SHP77 (cell line): ENCODE measurements at regions not wholly inside any gene's neighbourhood (a gene's known extent, or its start where the extent isn't known, plus 50 kb on each side); places are given as distances from the start of the nearest gene placed in this dataset.

Experiments used
- DNase-seq, 2 experiments: peaks; one replicate each; lab custom pipeline; 2025; lab: John Stamatoyannopoulos, UW

DNA sequence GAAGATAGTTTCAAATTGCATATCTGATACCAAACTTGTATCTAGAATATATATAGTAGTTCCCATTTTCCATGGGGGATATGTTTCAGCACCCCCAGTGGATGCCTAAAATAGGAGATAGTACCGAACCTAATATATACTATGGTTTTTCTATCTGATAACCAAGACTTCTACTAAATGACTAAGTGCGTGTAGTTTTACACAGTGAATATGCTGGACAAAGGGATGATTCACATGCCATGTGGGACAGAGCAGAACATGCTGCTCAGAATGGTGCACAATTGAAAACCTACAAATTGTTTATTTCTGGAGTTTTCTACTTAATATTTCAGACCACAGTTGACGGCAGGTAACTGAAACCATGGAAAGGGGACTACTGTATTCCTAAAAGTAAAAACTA is 73.4 kb upstream of the TP63 start:
- no peak for DNase-seq

- no peak for DNase-seq
Observed at GRCh38 chr3:189561256-189561655, 69.9 kb upstream of the TP63 start.

DNA sequence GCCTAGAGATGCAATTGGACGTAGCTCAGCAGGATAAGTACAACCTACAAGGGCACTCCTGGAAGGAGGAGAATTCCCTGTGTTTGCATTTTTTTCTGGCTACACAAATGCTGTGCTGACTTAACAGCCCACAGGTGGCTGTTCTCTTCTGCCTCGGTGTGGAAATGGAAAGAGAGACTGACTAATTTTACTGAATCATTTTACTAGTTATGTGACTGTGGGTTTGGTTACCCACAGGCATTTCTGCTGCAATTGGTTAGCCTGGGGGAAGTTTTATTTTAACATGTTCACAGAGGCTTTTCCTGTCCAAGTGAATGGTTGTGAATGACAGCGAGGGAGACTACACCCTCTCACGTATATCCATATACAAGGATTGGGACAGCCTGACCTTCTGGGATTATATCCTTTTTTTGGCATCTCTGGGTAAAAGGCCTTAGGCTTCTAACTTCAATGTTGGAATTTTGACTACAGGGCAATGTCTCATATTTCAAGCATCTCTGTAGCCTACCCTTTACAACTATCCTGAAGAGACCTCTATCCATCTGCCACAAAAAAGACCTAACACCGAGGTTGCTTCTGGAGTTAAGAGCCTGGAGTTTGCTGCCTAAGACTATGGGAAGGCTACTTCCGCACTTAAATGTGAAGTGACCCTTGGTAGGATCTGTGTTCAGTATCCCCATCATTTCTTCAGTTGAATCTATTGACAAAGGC is 67.2 kb upstream of the TP63 start:
- DNase-seq: no peak

GRCh38 chr3:189566550-189567130 is 64.5 kb upstream of the TP63 start:
- no peak for DNase-seq

DNA sequence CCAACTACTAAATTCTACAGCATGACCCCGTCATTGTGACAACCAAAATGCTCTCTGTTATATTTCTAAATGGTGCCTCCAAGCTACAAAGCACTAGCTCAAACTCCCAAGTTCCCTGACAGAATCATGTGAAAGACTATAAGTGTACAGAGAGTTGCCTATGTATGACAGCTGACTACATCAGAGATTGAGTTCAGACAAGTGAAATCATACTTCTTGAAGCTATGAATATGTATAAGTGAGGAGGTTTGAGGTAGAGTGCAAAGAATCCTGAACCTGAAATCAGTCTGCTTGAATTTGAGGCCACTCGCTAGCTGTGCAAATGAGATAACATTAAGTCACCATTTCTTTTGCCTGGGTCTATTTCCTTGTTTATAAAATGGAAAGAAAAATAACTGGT is 63.9 kb upstream of the TP63 start:
- no peak for DNase-seq

- no peak for DNase-seq
Observed at GRCh38 chr3:189567766-189568420, 63.3 kb upstream of the TP63 start.

DNA sequence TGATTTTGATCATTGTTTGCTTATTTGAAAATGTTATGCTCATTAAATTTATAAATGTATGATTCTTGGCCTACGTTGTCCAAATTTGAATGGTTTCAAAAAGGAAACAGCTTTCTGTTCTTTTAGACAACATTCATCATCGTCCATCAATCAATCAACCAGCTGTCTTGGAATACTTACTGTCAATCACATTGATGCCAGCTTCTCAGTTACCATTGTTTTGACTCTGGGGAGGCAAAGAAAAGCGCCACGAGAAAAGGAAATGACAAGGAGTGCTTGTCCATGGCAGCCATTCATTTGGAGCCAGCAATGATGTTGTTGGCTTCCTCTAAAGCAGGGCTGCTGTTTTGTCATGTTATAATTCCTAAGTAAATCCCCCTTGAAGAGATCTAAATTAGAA is 62.2 kb upstream of the TP63 start:
- DNase-seq: no peak

DNA sequence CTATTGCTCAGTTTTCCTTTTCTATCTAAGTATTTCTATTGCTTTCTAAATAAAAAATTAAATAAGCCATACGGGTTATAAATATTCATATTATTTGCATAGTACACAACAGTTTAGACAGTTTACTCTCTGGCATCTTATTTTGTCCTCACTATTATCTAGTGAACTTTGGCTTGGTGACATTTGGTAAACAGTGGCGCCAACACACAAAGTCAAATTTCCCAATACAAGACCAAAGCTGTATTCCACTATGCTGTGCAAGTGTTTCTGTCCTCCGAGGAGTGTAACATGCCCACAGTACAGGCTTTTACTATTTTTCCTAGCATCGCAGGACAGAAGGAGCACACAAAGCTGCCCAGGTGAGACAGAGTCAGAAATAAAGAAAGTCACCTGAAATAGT is 61.7 kb upstream of the TP63 start:
- DNase-seq: no peak

DNA sequence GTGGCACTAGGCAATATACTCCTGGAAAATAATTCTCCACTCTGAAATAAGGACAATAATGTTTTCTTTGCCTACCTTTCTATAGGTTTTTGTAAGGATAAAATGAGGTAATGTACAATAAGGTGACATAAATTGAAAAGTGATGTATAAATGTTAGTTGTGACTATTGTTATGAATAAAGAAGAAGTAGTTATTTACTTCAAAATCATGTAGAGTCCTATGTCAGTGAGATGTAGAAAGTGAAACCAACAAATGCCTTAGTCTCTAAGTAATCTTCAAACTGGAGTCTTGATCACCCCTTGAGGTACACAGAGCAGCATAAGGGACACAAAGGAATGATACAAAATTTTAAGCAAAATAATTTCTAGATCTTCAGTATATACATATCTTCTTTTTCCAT is 60.3 kb upstream of the TP63 start:
- DNase-seq: no peak

- no peak for DNase-seq
Observed at GRCh38 chr3:189572249-189572648, 58.9 kb upstream of the TP63 start.

GRCh38 chr3:189573004-189573403 is 58.2 kb upstream of the TP63 start:
- DNase-seq: no peak

- DNase-seq: no peak
Observed at GRCh38 chr3:189576486-189576885, 54.7 kb upstream of the TP63 start.

DNA sequence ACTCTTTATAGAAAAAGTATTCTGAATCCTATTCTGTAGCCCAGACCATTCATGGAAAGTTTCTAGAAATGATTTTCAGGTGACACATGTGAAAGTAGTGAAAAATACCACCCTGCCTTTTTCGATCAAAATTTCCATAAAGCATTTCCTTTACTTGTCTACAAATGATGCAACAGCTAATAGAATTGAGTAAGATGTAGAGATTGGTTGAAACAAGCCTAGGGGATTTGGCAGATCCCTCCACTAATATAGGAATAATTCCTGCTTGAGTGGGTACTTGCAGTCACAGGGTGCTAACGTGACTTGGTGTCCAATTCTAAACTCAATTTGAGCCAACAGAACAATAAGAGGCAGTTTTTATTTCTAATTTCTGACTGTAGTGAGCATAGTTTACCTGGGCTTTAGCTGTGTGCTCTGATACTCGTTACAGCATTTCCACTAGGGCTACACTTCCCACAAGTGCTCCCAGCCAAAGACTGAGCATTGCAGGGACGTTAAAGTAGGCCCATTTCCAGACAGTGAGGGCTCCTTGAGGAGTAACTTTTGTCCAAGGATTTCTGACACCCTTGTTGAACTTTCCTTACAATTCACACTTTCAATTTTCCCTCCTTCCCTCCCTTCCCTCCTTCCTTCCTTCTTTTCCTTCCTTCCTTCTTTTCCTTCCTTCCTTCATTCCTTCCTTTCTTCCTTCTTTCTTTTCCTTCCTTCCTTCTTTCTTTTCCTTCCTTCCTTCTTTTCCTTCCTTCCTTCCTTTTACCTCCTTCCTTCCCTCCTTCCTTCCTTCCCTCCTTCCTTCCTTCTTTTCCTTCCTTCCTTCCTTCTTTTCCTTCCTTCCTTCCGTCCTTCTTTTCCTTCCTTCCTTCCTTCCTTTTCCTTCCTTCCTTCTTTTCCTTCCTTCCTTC is 53.9 kb upstream of the TP63 start:
- no peak for DNase-seq

GRCh38 chr3:189580190-189580589 is 51.0 kb upstream of the TP63 start:
- no peak for DNase-seq
